ENCODE measurements at regions not wholly inside any gene's neighbourhood (a gene's known extent, or its start where the extent isn't known, plus 50 kb on each side); places are given as distances from the start of the nearest gene placed in this dataset.

GRCh38 chr7:131945313-131945911 lies 389.0 kb upstream of the PODXL start (continued):
- TF ChIP-seq DEAF1 (CRISPR knock-in tag; IDR thresholded peaks at IDR 0.05), result peak; percentile 68
- no peak for TF ChIP-seq TCF7 (IDR thresholded peaks at IDR 0.05; ENCODE audit: borderline replicate concordance)
- peak; percentile 92 for TF ChIP-seq STAG1 (CRISPR knock-in tag; IDR thresholded peaks at IDR 0.05; ENCODE audit: borderline replicate concordance)
- no peak for TF ChIP-seq BRCA1 (IDR thresholded peaks at IDR 0.05)
- TF ChIP-seq BRCA1 (CRISPR knock-in tag; IDR thresholded peaks at IDR 0.05), result 0 out of 2 replicates have a peak, but pooled peaks have one; percentile 83
- no peak for TF ChIP-seq NEUROD1 (IDR thresholded peaks at IDR 0.05; ENCODE audit: borderline replicate concordance, low read depth, low read length, partially characterized antibody)
- TF ChIP-seq ZNF511 (CRISPR knock-in tag; IDR thresholded peaks at IDR 0.05), result 0 out of 2 replicates have a peak, but pooled peaks have one; percentile 14
- TF ChIP-seq MAZ (CRISPR knock-in tag; conservative IDR thresholded peaks at IDR 0.05 in 1 of 2, IDR thresholded peaks at IDR 0.05 in 1 of 2), result peak in 1 of 2 experiments; percentile 55; a peak in 1 of 4 replicates
- no peak for TF ChIP-seq ZHX1 (conservative IDR thresholded peaks at IDR 0.05; ENCODE audit: low read length)
- peak; percentile 24 for TF ChIP-seq CTCFL (IDR thresholded peaks at IDR 0.05; ENCODE audit: borderline replicate concordance, insufficient read depth, low read depth, low read length, poor library complexity, severe bottlenecking)
- 0 out of 4 replicates have a peak, but pooled peaks have one; percentile 9 to 20 for TF ChIP-seq NRF1 (conservative IDR thresholded peaks at IDR 0.05 in 1 of 2, IDR thresholded peaks at IDR 0.05 in 1 of 2)
- TF ChIP-seq ZNF280A (IDR thresholded peaks at IDR 0.05; ENCODE audit: low read depth, partially characterized antibody), result no peak
- TF ChIP-seq SAP30 (IDR thresholded peaks at IDR 0.05; ENCODE audit: borderline replicate concordance, insufficient read depth, low read depth, low read length, poor library complexity, severe bottlenecking), result no peak
